WERI-Rb-1 (cell line): ENCODE measurements at regions not wholly inside any gene's neighbourhood (a gene's known extent, or its start where the extent isn't known, plus 50 kb on each side); places are given as distances from the start of the nearest gene placed in this dataset.

ENCODE experiments used
- DNase-seq: peaks from one replicate; pipeline ENCODE4 v3.0.0-alpha.2; 2020
- H3K27ac ChIP-seq: fragments of 250-450 bp; sonication (Bioruptor Pico); 2 replicates; pipeline ENCODE4 v1.5.1; 2020; ENCODE audit warnings: mild to moderate bottlenecking, moderate library complexity
- H3K27me3 ChIP-seq: fragments of 250-450 bp; sonication (Bioruptor Pico); 2 replicates; pipeline ENCODE4 v1.5.1; 2021; ENCODE audit warnings: mild to moderate bottlenecking, low read depth, moderate library complexity; ENCODE audit not compliant: insufficient read depth, severe bottlenecking
- H3K36me3 ChIP-seq: fragments of 250-450 bp; sonication (Bioruptor Pico); 2 replicates; pipeline ENCODE4 v1.5.1; 2020; ENCODE audit warnings: mild to moderate bottlenecking, moderate library complexity
- H3K4me3 ChIP-seq: 2 replicates; pipeline ENCODE4 v1.5.1; 2011; ENCODE audit warnings: low read depth, mild to moderate bottlenecking, control low read depth, low read length
- H3K9me3 ChIP-seq: fragments of 250-450 bp; sonication (Bioruptor Pico); 2 replicates; pipeline ENCODE4 v1.5.1; 2021; ENCODE audit warnings: mild to moderate bottlenecking, moderate library complexity; ENCODE audit not compliant: severe bottlenecking
- TF ChIP-seq, protein P1 (sequence below): IDR thresholded peaks from 2 replicates; pipeline ENCODE4 v1.5.1; 2011; ENCODE audit warnings: low read depth, mild to moderate bottlenecking, control low read depth, inconsistent platforms, low read length

DNA sequence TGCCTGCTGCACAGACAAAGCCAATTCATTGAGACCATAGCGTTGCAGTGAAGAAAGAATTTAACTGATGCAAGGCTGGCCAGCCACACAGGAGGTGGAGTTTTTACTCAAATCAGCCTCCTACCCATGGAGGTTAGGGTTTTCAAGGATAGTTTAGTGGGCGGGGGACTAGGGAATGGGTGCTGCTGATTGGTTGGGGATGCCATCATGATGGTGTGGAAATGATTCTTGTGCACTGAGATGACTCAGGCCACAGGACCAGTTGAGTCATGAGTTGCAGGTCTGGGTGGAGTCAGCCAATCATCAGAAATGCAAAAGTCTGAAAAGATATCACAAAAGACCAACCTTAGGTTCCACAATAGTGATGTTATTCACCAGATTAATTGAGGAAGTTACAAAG is 359.6 kb downstream of the FOXO1 start:
- H3K4me3 ChIP-seq = no peak overlapping the region
- H3K36me3 ChIP-seq = no peaks in the 10 kb centered on the region
- no peaks in the 10 kb centered on the region for H3K27me3 ChIP-seq
- no peak overlapping the region for H3K27ac ChIP-seq
- no peak for DNase-seq
- no peaks in the 10 kb centered on the region for H3K9me3 ChIP-seq
- TF ChIP-seq, protein P1, sequence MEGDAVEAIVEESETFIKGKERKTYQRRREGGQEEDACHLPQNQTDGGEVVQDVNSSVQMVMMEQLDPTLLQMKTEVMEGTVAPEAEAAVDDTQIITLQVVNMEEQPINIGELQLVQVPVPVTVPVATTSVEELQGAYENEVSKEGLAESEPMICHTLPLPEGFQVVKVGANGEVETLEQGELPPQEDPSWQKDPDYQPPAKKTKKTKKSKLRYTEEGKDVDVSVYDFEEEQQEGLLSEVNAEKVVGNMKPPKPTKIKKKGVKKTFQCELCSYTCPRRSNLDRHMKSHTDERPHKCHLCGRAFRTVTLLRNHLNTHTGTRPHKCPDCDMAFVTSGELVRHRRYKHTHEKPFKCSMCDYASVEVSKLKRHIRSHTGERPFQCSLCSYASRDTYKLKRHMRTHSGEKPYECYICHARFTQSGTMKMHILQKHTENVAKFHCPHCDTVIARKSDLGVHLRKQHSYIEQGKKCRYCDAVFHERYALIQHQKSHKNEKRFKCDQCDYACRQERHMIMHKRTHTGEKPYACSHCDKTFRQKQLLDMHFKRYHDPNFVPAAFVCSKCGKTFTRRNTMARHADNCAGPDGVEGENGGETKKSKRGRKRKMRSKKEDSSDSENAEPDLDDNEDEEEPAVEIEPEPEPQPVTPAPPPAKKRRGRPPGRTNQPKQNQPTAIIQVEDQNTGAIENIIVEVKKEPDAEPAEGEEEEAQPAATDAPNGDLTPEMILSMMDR = no peak

DNA sequence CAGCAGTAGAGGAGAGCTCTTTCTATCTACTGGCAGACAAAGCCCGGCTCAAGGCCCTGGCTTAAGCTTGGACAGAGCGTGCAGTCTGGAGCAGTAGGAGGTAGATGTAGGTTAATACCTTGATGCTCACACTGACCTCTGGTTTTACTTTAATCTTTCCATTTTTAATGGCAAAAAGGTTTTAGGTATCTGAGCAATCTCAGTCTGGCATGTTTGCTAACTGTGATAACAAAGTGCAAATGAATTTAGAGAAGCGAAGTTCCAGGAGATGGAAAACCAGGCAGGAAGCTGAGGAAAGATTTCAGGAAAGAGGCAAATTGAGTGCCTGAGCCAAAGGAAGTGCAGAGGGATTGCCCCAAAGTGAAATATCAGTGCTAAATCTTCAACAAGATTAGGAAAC is 356.6 kb downstream of the FOXO1 start:
- no peak overlapping the region for H3K4me3 ChIP-seq
- TF ChIP-seq, protein P1 = no peak
- H3K27ac ChIP-seq = no peak overlapping the region
- DNase-seq = peak; percentile 24
- no peaks in the 10 kb centered on the region for H3K27me3 ChIP-seq
- H3K36me3 ChIP-seq = no peaks in the 10 kb centered on the region
- H3K9me3 ChIP-seq = no peaks in the 10 kb centered on the region

DNA sequence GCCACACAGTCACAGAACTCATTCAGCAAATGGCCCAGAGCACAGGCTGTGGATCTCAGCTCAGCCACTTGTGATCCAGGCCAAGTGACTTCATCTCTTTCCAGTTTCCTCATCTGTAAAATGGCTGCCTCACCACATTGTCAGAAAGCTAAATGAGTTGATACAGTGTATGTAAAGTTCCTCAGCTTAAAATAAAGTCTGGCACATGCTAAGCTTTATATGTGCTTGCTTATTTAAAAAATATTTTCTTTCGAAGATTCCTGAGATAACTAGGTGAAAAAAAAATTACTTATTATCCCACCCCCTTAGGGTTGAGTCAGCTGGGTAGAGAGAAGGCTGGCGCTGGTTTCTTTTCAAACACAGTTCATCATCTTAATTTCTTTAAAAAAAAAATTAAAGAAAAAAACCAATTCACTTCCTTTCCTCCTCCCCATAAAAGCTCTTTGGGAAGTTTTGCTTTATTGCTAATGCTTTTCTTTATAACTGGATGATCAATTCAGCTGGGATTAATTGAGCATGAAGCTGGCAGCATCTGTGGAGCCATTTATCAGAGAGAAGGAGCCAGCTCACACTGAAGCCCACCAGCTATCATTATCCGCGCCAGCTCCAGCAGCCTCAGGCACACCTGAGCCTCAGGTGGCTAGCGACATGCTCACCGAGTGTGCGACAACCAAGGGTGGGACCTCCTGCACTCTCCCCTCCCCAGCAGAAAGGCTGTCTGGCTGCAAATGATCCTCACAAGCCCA is 354.9 kb downstream of the FOXO1 start:
- DNase-seq = no peak
- H3K9me3 ChIP-seq = no peaks in the 10 kb centered on the region
- H3K27me3 ChIP-seq = no peaks in the 10 kb centered on the region
- H3K4me3 ChIP-seq = no peak overlapping the region
- H3K36me3 ChIP-seq = no peaks in the 10 kb centered on the region
- TF ChIP-seq, protein P1 = no peak
- no peak overlapping the region for H3K27ac ChIP-seq

DNA sequence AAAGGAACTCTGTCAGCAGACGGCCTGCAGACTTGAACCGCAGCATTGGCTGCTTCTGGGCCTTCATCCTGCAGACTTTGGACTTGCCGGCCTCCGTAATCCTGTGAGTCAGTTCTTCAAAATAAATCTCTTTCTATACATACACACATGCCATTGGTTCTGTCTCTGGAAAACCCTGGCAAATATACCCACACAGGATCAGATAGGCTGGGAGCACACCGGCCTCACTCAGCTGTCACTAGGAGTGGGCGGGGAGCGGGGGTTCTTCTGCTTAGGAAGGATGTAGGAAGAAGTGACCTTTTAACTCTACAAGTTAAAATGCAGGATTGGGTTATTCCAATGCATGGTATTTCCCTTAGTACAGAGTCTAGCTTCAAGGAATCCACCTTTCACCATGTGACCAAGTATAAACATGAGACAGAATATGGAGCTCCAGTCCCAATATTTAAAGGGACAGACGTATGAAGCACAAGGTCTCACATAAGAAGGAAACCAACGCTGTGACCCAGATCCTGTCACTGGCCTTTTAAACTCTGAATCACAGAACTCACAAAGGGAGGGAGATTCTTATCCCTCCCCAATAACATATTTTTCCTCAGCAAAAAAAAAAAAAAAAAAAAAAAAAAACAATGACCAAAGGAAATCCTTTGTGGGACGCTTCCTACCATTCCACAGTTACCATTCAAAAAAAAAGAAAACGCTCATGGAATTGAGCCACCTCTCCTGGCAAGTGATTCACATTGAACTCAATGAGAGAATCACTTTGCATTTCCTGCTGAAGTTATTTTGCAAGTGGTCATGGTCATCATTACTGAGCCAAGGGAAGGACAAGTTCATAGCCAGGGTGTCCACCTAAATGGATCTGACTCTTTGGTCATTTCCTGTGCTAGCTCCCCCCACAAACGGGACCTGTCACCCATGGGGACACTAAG is 352.9 kb downstream of the FOXO1 start:
- H3K36me3 ChIP-seq = no peaks in the 10 kb centered on the region
- no peaks in the 10 kb centered on the region for H3K27me3 ChIP-seq
- no peak overlapping the region for H3K4me3 ChIP-seq
- H3K9me3 ChIP-seq = no peaks in the 10 kb centered on the region
- H3K27ac ChIP-seq = no peak overlapping the region
- TF ChIP-seq, protein P1 = no peak
- no peak for DNase-seq

DNA sequence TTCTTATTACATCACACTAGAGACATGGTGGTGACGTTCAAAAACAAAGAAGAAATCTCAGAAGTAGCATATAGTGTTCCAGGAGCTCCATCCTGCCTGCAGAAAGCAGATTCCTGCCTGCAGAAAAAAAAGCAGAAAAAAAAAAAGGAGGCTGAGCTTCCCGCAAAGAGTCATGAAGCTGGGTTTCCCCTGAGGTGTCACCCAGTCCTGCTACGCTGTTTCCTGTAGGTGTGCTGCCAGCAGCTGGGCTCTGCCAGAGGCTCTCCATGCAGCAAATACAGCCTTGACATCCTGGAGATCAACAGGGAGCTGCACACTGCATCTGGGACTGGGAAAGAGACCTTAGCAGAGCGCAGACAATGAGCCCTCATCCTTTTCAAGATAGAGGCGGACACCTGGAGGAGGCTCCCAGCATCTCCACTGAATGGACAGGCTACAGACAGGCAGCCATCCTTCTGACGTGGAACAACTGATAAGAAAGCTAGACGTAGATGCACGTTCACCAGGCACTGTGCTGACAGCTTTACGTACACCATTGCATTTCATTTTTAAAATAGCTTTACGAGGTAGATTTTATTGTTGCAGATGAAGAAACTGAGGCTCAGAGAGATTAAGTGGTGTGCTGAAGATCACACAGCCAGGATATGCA is 350.9 kb downstream of the FOXO1 start:
- no peak overlapping the region for H3K4me3 ChIP-seq
- H3K27ac ChIP-seq = no peak overlapping the region
- H3K27me3 ChIP-seq = no peaks in the 10 kb centered on the region
- TF ChIP-seq, protein P1 = no peak
- no peak for DNase-seq
- H3K9me3 ChIP-seq = no peaks in the 10 kb centered on the region
- no peaks in the 10 kb centered on the region for H3K36me3 ChIP-seq
